Limb (tissue), 2 donors: ENCODE measurements at regions not wholly inside any gene's neighbourhood (a gene's known extent, or its start where the extent isn't known, plus 50 kb on each side); places are given as distances from the start of the nearest gene placed in this dataset.
"Not testable (repeated sequence)": the region's sequence is repeated elsewhere in the genome, so short reads cannot be mapped to it uniquely, and the experiment has no call there.

Source experiments
- DNase-seq, 2 donors: peaks; one replicate each; pipeline ENCODE4 v3.0.0-alpha.2; 2016; ENCODE audit errors: extremely low spot score in 2 of 2

- not testable (repeated sequence) for DNase-seq
Observed at GRCh38 chr22:38375784-38376183, 58.6 kb upstream of the CSNK1E start.

GRCh38 chr22:38375005-38375404 is 57.8 kb upstream of the CSNK1E start:
- DNase-seq, result not testable (repeated sequence)

GRCh38 chr22:38374433-38374831 is 57.2 kb upstream of the CSNK1E start:
- not testable (repeated sequence) for DNase-seq

GRCh38 chr22:38373783-38374432 is 56.7 kb upstream of the CSNK1E start:
- DNase-seq, result peak in 1 of 2 donors; percentile 31

- not testable (repeated sequence) for DNase-seq
Observed at GRCh38 chr22:38372665-38373064, 55.4 kb upstream of the CSNK1E start.

GRCh38 chr22:38370490-38370889 is 53.3 kb upstream of the CSNK1E start:
- DNase-seq, result not testable (repeated sequence)

- not testable (repeated sequence) for DNase-seq
Observed at GRCh38 chr22:38369132-38369531, 51.9 kb upstream of the CSNK1E start.
